CD4-positive, alpha-beta T cell (primary cell): ENCODE measurements at regions not wholly inside any gene's neighbourhood (a gene's known extent, or its start where the extent isn't known, plus 50 kb on each side); places are given as distances from the start of the nearest gene placed in this dataset.

Experiments used
- ATAC-seq: fragments of 200-7000 bp; cut with Tn5 transposase; one replicate; pipeline ENCODE4 v1.10.0; 2022; ENCODE audit warnings: mild to moderate bottlenecking; ENCODE audit not compliant: poor library complexity
- CTCF ChIA-PET: fragments of 350-600 bp; sonication (Branson Sonifier 250); formaldehyde crosslinking; loops from one replicate; lab custom pipeline; 2021; ENCODE audit warnings: antibody characterized with exemption, inconsistent platforms; lab: Charles Lee
- POLR2A ChIA-PET: fragments of 350-600 bp; sonication (Branson Sonifier 250); formaldehyde crosslinking; loops from one replicate; lab custom pipeline; 2021; ENCODE audit warnings: antibody characterized with exemption, inconsistent platforms; lab: Charles Lee
- DNase-seq, 14 experiments: peaks; one replicate each; pipeline ENCODE4 v3.0.0-alpha.2; 2013 to 2020; ENCODE audit warnings: mixed read lengths in 2 of 14
- H3K27ac ChIP-seq, 2 donors: one replicate each; pipeline versions ENCODE4 v1.5.1 to v1.7.0; 2013; ENCODE audit warnings: low read length in 2 of 2, low read depth in 1 of 2, mild to moderate bottlenecking in 1 of 2
- H3K27me3 ChIP-seq, 2 experiments: 1 replicate in 1 of 2; 2 replicates in 1 of 2; pipeline versions ENCODE4 v1.6.1 to v1.7.0; 2013; ENCODE audit warnings: low read length in 2 of 2, control low read depth in 1 of 2, mild to moderate bottlenecking in 1 of 2, moderate library complexity in 1 of 2; ENCODE audit not compliant: insufficient read depth in 2 of 2, control insufficient read depth in 1 of 2
- H3K36me3 ChIP-seq: one replicate; pipeline ENCODE4 v1.6.1; 2013; ENCODE audit warnings: low read length, control low read depth; ENCODE audit not compliant: insufficient read depth
- H3K4me1 ChIP-seq: one replicate; pipeline ENCODE4 v1.6.1; 2013; ENCODE audit warnings: low read length, control low read depth; ENCODE audit not compliant: insufficient read depth
- H3K4me3 ChIP-seq: one replicate; pipeline ENCODE4 v1.5.1; 2013; ENCODE audit warnings: mild to moderate bottlenecking, low read length, moderate library complexity
- H3K9me3 ChIP-seq, 2 experiments: 1 replicate in 1 of 2; 2 replicates in 1 of 2; pipeline versions ENCODE4 v1.6.1 to v1.7.0; 2013; ENCODE audit warnings: low read length in 2 of 2, mild to moderate bottlenecking in 2 of 2, control low read depth in 1 of 2, moderate library complexity in 1 of 2; ENCODE audit not compliant: control insufficient read depth in 1 of 2, insufficient read depth in 1 of 2
- H3K27ac Mint-ChIP-seq: one replicate; pipeline ENCODE4 v1.8.0; 2020; ENCODE audit warnings: mixed read lengths
- H3K27me3 Mint-ChIP-seq: one replicate; pipeline ENCODE4 v1.8.0; 2021; ENCODE audit warnings: mixed read lengths
- H3K36me3 Mint-ChIP-seq: one replicate; pipeline ENCODE4 v1.8.0; 2021; ENCODE audit warnings: low read depth, mixed read lengths
- H3K4me1 Mint-ChIP-seq: one replicate; pipeline ENCODE4 v1.8.0; 2021; ENCODE audit warnings: low read depth, mixed read lengths
- H3K4me3 Mint-ChIP-seq: one replicate; pipeline ENCODE4 v1.8.0; 2020; ENCODE audit warnings: mild to moderate bottlenecking, mixed read lengths
- H3K9me3 Mint-ChIP-seq: one replicate; pipeline ENCODE4 v1.8.0; 2020; ENCODE audit warnings: mixed read lengths
- CTCF ChIP-seq: fragments of 200-600 bp; IDR thresholded peaks from one replicate; pipeline ENCODE4 v1.8.0; 2022; ENCODE audit warnings: antibody characterized with exemption, mild to moderate bottlenecking
- intact Hi-C, 2 experiments: fragments of 100-400 bp; cut with DNase I in 1 of 2; cut with micrococcal nuclease in 1 of 2; formaldehyde crosslinking; loops; one replicate each; pipeline versions ENCODE4 v1.15.1 to v1.9.0; 2023 to 2025; cut with DNase I, micrococcal nuclease

GRCh38 chr22:27312966-27313855 is 488.3 kb downstream of the MN1 start:
- no peaks in the 10 kb centered on the region for H3K36me3 Mint-ChIP-seq
- ATAC-seq = no peak
- no peaks in the 10 kb centered on the region for H3K9me3 Mint-ChIP-seq
- ChIA-PET POLR2A (no interaction called here), CTCF (no interaction called here)
- H3K27ac Mint-ChIP-seq = no peak overlapping the region
- intact Hi-C loops = no loop called here
- Histone ChIP-seq H3K36me3 (no peaks in the 10 kb centered on the region), H3K27ac (no peak overlapping the region), H3K9me3 (peaks cover 0 to 25% of the 10 kb centered on the region in 2 experiments), H3K4me1 (no peaks in the 10 kb centered on the region), H3K27me3 (peaks cover 0 to 11% of the 10 kb centered on the region in 2 experiments), H3K4me3 (no peak overlapping the region)
- no peaks in the 10 kb centered on the region for H3K4me1 Mint-ChIP-seq
- H3K4me3 Mint-ChIP-seq = no peak overlapping the region
- no peak for TF ChIP-seq CTCF
- DNase-seq = no peak
- H3K27me3 Mint-ChIP-seq = peaks cover 45% of the 10 kb centered on the region

GRCh38 chr22:27314276-27314807 is 487.2 kb downstream of the MN1 start:
- H3K4me1 Mint-ChIP-seq = no peaks in the 10 kb centered on the region
- DNase-seq (no peak), ATAC-seq (no peak)
- H3K27me3 Mint-ChIP-seq = peaks cover 48% of the 10 kb centered on the region
- TF ChIP-seq CTCF = no peak
- H3K27ac ChIP-seq = no peak overlapping the region
- no peak overlapping the region for H3K4me3 Mint-ChIP-seq
- intact Hi-C loops = no loop called here
- POLR2A ChIA-PET = no interaction called here
- H3K9me3 ChIP-seq = peaks cover 0 to 25% of the 10 kb centered on the region in 2 experiments
- no peaks in the 10 kb centered on the region for H3K4me1 ChIP-seq
- no peaks in the 10 kb centered on the region for H3K36me3 ChIP-seq
- no peaks in the 10 kb centered on the region for H3K9me3 Mint-ChIP-seq
- CTCF ChIA-PET = no interaction called here
- H3K4me3 ChIP-seq = no peak overlapping the region
- no peak overlapping the region for H3K27ac Mint-ChIP-seq
- H3K36me3 Mint-ChIP-seq = no peaks in the 10 kb centered on the region
- H3K27me3 ChIP-seq = peaks cover 0 to 11% of the 10 kb centered on the region in 2 experiments

GRCh38 chr22:27315833-27316232 is 485.7 kb downstream of the MN1 start:
- Histone ChIP-seq H3K27ac (no peak overlapping the region), H3K9me3 (peaks cover 0 to 19% of the 10 kb centered on the region in 2 experiments), H3K4me1 (no peaks in the 10 kb centered on the region), H3K27me3 (peaks cover 0 to 11% of the 10 kb centered on the region in 2 experiments), H3K4me3 (no peak overlapping the region), H3K36me3 (no peaks in the 10 kb centered on the region)
- DNase-seq = no peak
- CTCF ChIA-PET = no interaction called here
- Mint-ChIP-seq H3K27me3 (peaks cover 46% of the 10 kb centered on the region), H3K4me3 (no peak overlapping the region), H3K27ac (no peak overlapping the region), H3K4me1 (no peaks in the 10 kb centered on the region), H3K36me3 (no peaks in the 10 kb centered on the region), H3K9me3 (no peaks in the 10 kb centered on the region)
- intact Hi-C loops = no loop called here
- POLR2A ChIA-PET = no interaction called here
- TF ChIP-seq CTCF = no peak
- ATAC-seq = no peak
